Endothelial cell of umbilical vein (primary cell): ENCODE measurements at regions not wholly inside any gene's neighbourhood (a gene's known extent, or its start where the extent isn't known, plus 50 kb on each side); places are given as distances from the start of the nearest gene placed in this dataset.

ENCODE experiments used
- BruUV-seq: library from RNA; stranded (reverse); fragments of 400-500 nt; replicated peaks from 2 replicates; lab custom pipeline; 2021; lab: Mats Ljungman, UMichigan
- CTCF ChIA-PET: fragments of 300-600, 350-600 bp; sonication (Branson Sonifier 250); formaldehyde crosslinking; loops from one replicate; lab custom pipeline; 2021; ENCODE audit warnings: antibody characterized with exemption, inconsistent platforms; lab: Charles Lee
- POLR2A ChIA-PET: fragments of 300-600, 350-600 bp; sonication (Branson Sonifier 250); formaldehyde crosslinking; loops from one replicate; lab custom pipeline; 2021; ENCODE audit warnings: antibody characterized with exemption, inconsistent platforms; lab: Charles Lee
- DNase-seq: peaks from one replicate; pipeline ENCODE4 v3.0.0-alpha.2; 2011; ENCODE audit warnings: low read depth, low spot score
- FAIRE-seq: peaks from 2 replicates; lab custom pipeline; 2011; peaks lifted over from hg19 to GRCh38; lab: Jason Lieb, UNC
- H2AFZ ChIP-seq: 2 replicates; pipeline ENCODE4 v1.6.0; 2012; ENCODE audit warnings: low read depth, low read length, control low read depth, inconsistent platforms
- H3K27ac ChIP-seq: 2 replicates; pipeline ENCODE4 v1.5.1; 2011; ENCODE audit warnings: low read depth, mild to moderate bottlenecking, control low read depth, low read length, moderate library complexity; ENCODE audit not compliant: insufficient read depth
- H3K27me3 ChIP-seq, 2 experiments: 2 replicates each; pipeline versions ENCODE4 v1.6.0 to v1.6.1; 2011; ENCODE audit warnings: low read length in 2 of 2, mixed read lengths in 1 of 2; ENCODE audit not compliant: control insufficient read depth in 2 of 2, insufficient read depth in 2 of 2
- H3K36me3 ChIP-seq, 2 experiments: 2 replicates in 1 of 2; 3 replicates in 1 of 2; pipeline ENCODE4 v1.5.1; 2011; ENCODE audit warnings: low read length in 2 of 2, mild to moderate bottlenecking in 1 of 2, moderate library complexity in 1 of 2; ENCODE audit not compliant: control insufficient read depth in 2 of 2, insufficient read depth in 2 of 2; ENCODE audit errors: extremely low read depth in 1 of 2
- H3K4me1 ChIP-seq: 3 replicates; pipeline ENCODE4 v1.5.1; 2011; ENCODE audit warnings: mild to moderate bottlenecking, low read length; ENCODE audit not compliant: control insufficient read depth, insufficient read depth; ENCODE audit errors: extremely low read depth
- H3K4me2 ChIP-seq: 2 replicates; pipeline ENCODE4 v1.6.1; 2011; ENCODE audit warnings: low read length, control low read depth, mixed read lengths; ENCODE audit not compliant: insufficient read depth
- H3K4me3 ChIP-seq, 3 experiments: fragments of 200-600 bp in 1 of 3; sonication (generic), shearing (Covaris generic) in 1 of 3; replicated peaks in 1 of 3; 2 replicates each; pipeline ENCODE4 v1.5.1; 2011 to 2016; ENCODE audit warnings: control low read depth in 3 of 3, low read length in 3 of 3, mild to moderate bottlenecking in 2 of 3, inconsistent platforms in 1 of 3, low read depth in 1 of 3, moderate library complexity in 1 of 3; ENCODE audit not compliant: insufficient read depth in 1 of 3
- H3K79me2 ChIP-seq: 2 replicates; pipeline ENCODE4 v1.6.0; 2012; ENCODE audit warnings: low read length, inconsistent platforms; ENCODE audit not compliant: control insufficient read depth, insufficient read depth
- H3K9ac ChIP-seq: replicated peaks from 2 replicates; pipeline ENCODE3; 2011; ENCODE audit warnings: low read length, control low read depth; ENCODE audit not compliant: insufficient read depth; ENCODE audit errors: extremely low read depth
- H3K9me1 ChIP-seq: replicated peaks from 3 replicates; pipeline ENCODE4 v1.6.0; 2011; ENCODE audit warnings: mild to moderate bottlenecking, low read length; ENCODE audit not compliant: control insufficient read depth, insufficient read depth; ENCODE audit errors: extremely low read depth
- H3K9me3 ChIP-seq: replicated peaks from 2 replicates; pipeline ENCODE4 v1.5.1; 2012; ENCODE audit warnings: low read length, inconsistent platforms; ENCODE audit not compliant: control insufficient read depth, insufficient read depth
- H4K20me1 ChIP-seq: replicated peaks from 2 replicates; pipeline ENCODE3; 2011; ENCODE audit warnings: mild to moderate bottlenecking, low read length; ENCODE audit not compliant: control insufficient read depth, insufficient read depth; ENCODE audit errors: extremely low read depth
- CTCF ChIP-seq, 2 donors: IDR thresholded peaks; 1 replicate in 1 of 2; 2 replicates in 1 of 2; pipeline ENCODE4 v1.5.1; 2011; ENCODE audit warnings: low read length in 2 of 2, mild to moderate bottlenecking in 2 of 2, moderate library complexity in 2 of 2, control low read depth in 1 of 2, inconsistent platforms in 1 of 2, low read depth in 1 of 2; ENCODE audit not compliant: insufficient read depth in 1 of 2; ENCODE audit errors: extremely low read depth in 1 of 2
- EZH2 ChIP-seq: IDR thresholded peaks from 2 replicates; pipeline ENCODE4 v1.6.1; 2012; ENCODE audit warnings: borderline replicate concordance, low read depth, mild to moderate bottlenecking, moderate library complexity, low read length, inconsistent platforms; ENCODE audit not compliant: severe bottlenecking
- GATA2 ChIP-seq: IDR thresholded peaks from 2 replicates; pipeline ENCODE4 v1.7.0; 2011; ENCODE audit warnings: low read depth, mild to moderate bottlenecking, moderate library complexity, mixed read lengths, low read length; ENCODE audit not compliant: insufficient read length, insufficient read depth
- JUN ChIP-seq: IDR thresholded peaks from 2 replicates; pipeline ENCODE4 v1.6.1; 2011; ENCODE audit warnings: borderline replicate concordance, low read depth; ENCODE audit not compliant: insufficient read length, insufficient read depth
- MYC ChIP-seq: IDR thresholded peaks from one replicate; pipeline ENCODE4 v1.6.1; 2011; ENCODE audit warnings: mild to moderate bottlenecking, low read depth, low read length
- POLR2AphosphoS5 ChIP-seq: IDR thresholded peaks from 2 replicates; pipeline ENCODE4 v1.6.1; 2012; ENCODE audit warnings: low read depth, mild to moderate bottlenecking, control low read depth, low read length, moderate library complexity; ENCODE audit not compliant: insufficient read depth
- dilution Hi-C: fragments of 300-500 bp; cut with MboI; formaldehyde crosslinking; loops from one replicate; pipeline ENCODE4 v1.15.0; 2019; ENCODE audit warnings: low sequenced_read_pairs; ENCODE audit not compliant: extremely low pct_ligation_motif_present
- intact Hi-C: fragments of 100-400 bp; cut with micrococcal nuclease; formaldehyde crosslinking; loops from one replicate; pipeline ENCODE4 v1.10.0; 2022

- BruUV-seq, result no TSS peak
- H2AFZ ChIP-seq, result no peak overlapping the region
- H3K9me1 ChIP-seq, result no peaks in the 10 kb centered on the region
- no peaks in the 10 kb centered on the region for H3K36me3 ChIP-seq
- no peaks in the 10 kb centered on the region for H3K9me3 ChIP-seq
- H3K4me1 ChIP-seq, result no peaks in the 10 kb centered on the region
- ChIA-PET POLR2A (no interaction called here), CTCF (interaction anchor here (1.9 kb wide), 1 partner anchor 12 kb away, joined by 5 read pairs; no protein-coding TSS in a partner anchor)
- no peak overlapping the region for H3K4me2 ChIP-seq
- no peak overlapping the region for H3K9ac ChIP-seq
- no peaks in the 10 kb centered on the region for H3K79me2 ChIP-seq
- no peaks in the 10 kb centered on the region for H4K20me1 ChIP-seq
- H3K4me3 ChIP-seq, result no peak overlapping the region
- TF ChIP-seq MYC, result no peak
- no peak for TF ChIP-seq CTCF (IDR thresholded peaks at IDR 0.05; ENCODE audit: extremely low read depth in 1 of 2, insufficient read depth in 1 of 2, low read depth in 1 of 2, low read length in 2 of 2)
- TF ChIP-seq EZH2, result no peak
- no peak for TF ChIP-seq GATA2
- no peak for TF ChIP-seq JUN
- no peak for TF ChIP-seq POLR2AphosphoS5
- dilution Hi-C loops (no loop called here), intact Hi-C loops (no loop called here)
- peaks cover 3 to 8% of the 10 kb centered on the region in 2 experiments for H3K27me3 ChIP-seq
- H3K27ac ChIP-seq, result no peak overlapping the region
- FAIRE-seq (no peak), DNase-seq (no peak)
Measured at GRCh38 chr1:200252531-200252930, 157.3 kb downstream of the ZNF281 start.
